ENCODE measurements at regions not wholly inside any gene's neighbourhood (a gene's known extent, or its start where the extent isn't known, plus 50 kb on each side); places are given as distances from the start of the nearest gene placed in this dataset.

GRCh38 chr19:31718898-31719297 is 369.7 kb upstream of the TSHZ3 start:
- TF ChIP-seq CTCF (IDR thresholded peaks at IDR 0.05) (no peak), ELK1 (IDR thresholded peaks at IDR 0.05; ENCODE audit: low read depth, low read length) (no peak), CHD2 (IDR thresholded peaks at IDR 0.05; ENCODE audit: low read length, partially characterized antibody) (no peak), EP300 (IDR thresholded peaks at IDR 0.05) (no peak), ESRRA (IDR thresholded peaks at IDR 0.05; ENCODE audit: borderline replicate concordance, low read length) (no peak)

Data from A549 (cell line).